H1 (cell line): ENCODE measurements at regions not wholly inside any gene's neighbourhood (a gene's known extent, or its start where the extent isn't known, plus 50 kb on each side); places are given as distances from the start of the nearest gene placed in this dataset.

Experiments used
- CTCF ChIA-PET: fragments of 300-600 bp; sonication (Branson Sonifier 250); formaldehyde crosslinking; loops from one replicate; lab custom pipeline; 2021; ENCODE audit not compliant: partially characterized antibody; lab: Charles Lee
- POLR2A ChIA-PET: fragments of 300-600 bp; sonication (Branson Sonifier 250); formaldehyde crosslinking; loops from one replicate; lab custom pipeline; 2021; ENCODE audit warnings: inconsistent platforms; ENCODE audit not compliant: partially characterized antibody; lab: Charles Lee
- DNase-seq, 2 experiments: peaks; one replicate each; pipeline versions ENCODE4 v3.0.0 to v3.0.0-alpha.2; 2010 to 2022; ENCODE audit warnings: low spot score in 2 of 2, low read depth in 1 of 2, mixed read lengths in 1 of 2
- FAIRE-seq: peaks from 2 replicates; lab custom pipeline; 2011; peaks lifted over from hg19 to GRCh38; lab: Jason Lieb, UNC
- H2AFZ ChIP-seq: 2 replicates; pipeline ENCODE4 v1.8.1; 2012; ENCODE audit warnings: low read length, inconsistent platforms
- H2AK5ac ChIP-seq: 2 replicates; pipeline ENCODE4 v1.6.1; 2013; ENCODE audit warnings: low read depth, low read length
- H2BK120ac ChIP-seq: replicated peaks from 2 replicates; pipeline ENCODE3; 2013; ENCODE audit warnings: low read depth, low read length, inconsistent platforms
- H2BK12ac ChIP-seq: 2 replicates; pipeline ENCODE4 v1.6.1; 2013; ENCODE audit warnings: low read depth, low read length
- H2BK15ac ChIP-seq: 2 replicates; pipeline ENCODE4 v1.6.1; 2013; ENCODE audit warnings: low read length
- H2BK20ac ChIP-seq: 2 replicates; pipeline ENCODE4 v1.6.1; 2013; ENCODE audit warnings: low read length
- H2BK5ac ChIP-seq: 2 replicates; pipeline ENCODE4 v1.6.1; 2013; ENCODE audit warnings: low read depth, low read length
- H3K14ac ChIP-seq: 2 replicates; pipeline ENCODE4 v1.6.1; 2013; ENCODE audit warnings: inconsistent platforms; ENCODE audit not compliant: insufficient read length
- H3K18ac ChIP-seq: 2 replicates; pipeline ENCODE4 v1.6.1; 2013; ENCODE audit warnings: low read length; ENCODE audit errors: extremely low read depth
- H3K23ac ChIP-seq: 2 replicates; pipeline ENCODE4 v1.6.1; 2013; ENCODE audit warnings: inconsistent platforms; ENCODE audit not compliant: insufficient read length
- H3K23me2 ChIP-seq: 2 replicates; pipeline ENCODE4 v1.6.1; 2013; ENCODE audit warnings: low read depth, low read length
- H3K27ac ChIP-seq: 2 replicates; pipeline ENCODE4 v1.6.1; 2011; ENCODE audit warnings: low read depth, low read length, inconsistent platforms
- H3K27me3 ChIP-seq, 4 experiments: replicated peaks in 1 of 4; 1 replicate in 1 of 4; 2 replicates in 3 of 4; pipeline versions ENCODE4 v1.6.1 to v1.8.1; 2011 to 2013; ENCODE audit warnings: low read length in 3 of 4, mild to moderate bottlenecking in 3 of 4, inconsistent platforms in 2 of 4, mixed read lengths in 2 of 4, moderate library complexity in 1 of 4; ENCODE audit not compliant: control insufficient read depth in 3 of 4, insufficient read depth in 3 of 4; ENCODE audit errors: extremely low read depth in 1 of 4
- H3K36me3 ChIP-seq, 4 experiments: 2 replicates each; pipeline versions ENCODE4 v1.6.1 to v1.8.1; 2011 to 2013; ENCODE audit warnings: mild to moderate bottlenecking in 4 of 4, low read length in 3 of 4, moderate library complexity in 2 of 4, control low read depth in 1 of 4, inconsistent platforms in 1 of 4; ENCODE audit not compliant: insufficient read depth in 4 of 4, control insufficient read depth in 2 of 4
- H3K4ac ChIP-seq: replicated peaks from 2 replicates; pipeline ENCODE3; 2013; ENCODE audit warnings: low read length, low read depth, mixed read lengths, inconsistent platforms; ENCODE audit not compliant: insufficient read length
- H3K4me1 ChIP-seq, 4 experiments: replicated peaks in 1 of 4; 1 replicate in 1 of 4; 2 replicates in 3 of 4; pipeline versions ENCODE4 v1.6.1 to v1.8.1; 2011 to 2013; ENCODE audit warnings: low read length in 3 of 4, inconsistent platforms in 2 of 4, mixed read lengths in 1 of 4; ENCODE audit not compliant: insufficient read depth in 4 of 4, control insufficient read depth in 3 of 4
- H3K4me2 ChIP-seq, 2 experiments: 2 replicates each; pipeline versions ENCODE4 v1.6.1 to v1.8.1; 2011 to 2013; ENCODE audit warnings: low read depth in 2 of 2, low read length in 2 of 2, control low read depth in 1 of 2, inconsistent platforms in 1 of 2, mild to moderate bottlenecking in 1 of 2; ENCODE audit not compliant: insufficient read depth in 1 of 2
- H3K4me3 ChIP-seq, 4 experiments: fragments of 200-600, 300-600 bp in 1 of 4; sonication (generic), shearing (Covaris generic), sonication (Bioruptor Twin) in 1 of 4; 2 replicates each; pipeline versions ENCODE4 v1.5.1 to v1.8.1; 2011 to 2016; ENCODE audit warnings: low read length in 4 of 4, low read depth in 3 of 4, control low read depth in 2 of 4, inconsistent platforms in 2 of 4, mild to moderate bottlenecking in 2 of 4, mixed read lengths in 1 of 4, moderate library complexity in 1 of 4; ENCODE audit not compliant: insufficient read depth in 2 of 4; ENCODE audit errors: extremely low read depth in 1 of 4
- H3K56ac ChIP-seq: replicated peaks from 2 replicates; pipeline ENCODE3; 2013; ENCODE audit warnings: low read depth, mild to moderate bottlenecking, mixed read lengths, low read length, inconsistent platforms; ENCODE audit not compliant: insufficient read length
- H3K79me1 ChIP-seq: 2 replicates; pipeline ENCODE4 v1.6.1; 2013; ENCODE audit warnings: low read depth, low read length, control low read depth
- H3K79me2 ChIP-seq, 2 experiments: 2 replicates each; pipeline versions ENCODE4 v1.6.1 to v1.8.1; 2012 to 2013; ENCODE audit warnings: low read length in 2 of 2, mild to moderate bottlenecking in 2 of 2, inconsistent platforms in 1 of 2; ENCODE audit not compliant: insufficient read depth in 2 of 2, control insufficient read depth in 1 of 2
- H3K9ac ChIP-seq, 4 experiments: replicated peaks in 1 of 4; 1 replicate in 1 of 4; 2 replicates in 3 of 4; pipeline versions ENCODE4 v1.6.1 to v1.8.1; 2011 to 2013; ENCODE audit warnings: low read depth in 3 of 4, low read length in 3 of 4, control low read depth in 2 of 4, mild to moderate bottlenecking in 2 of 4, moderate library complexity in 2 of 4, inconsistent platforms in 1 of 4; ENCODE audit errors: extremely low read depth in 1 of 4
- H3K9me3 ChIP-seq, 2 experiments: 2 replicates each; pipeline versions ENCODE4 v1.6.1 to v1.8.1; 2012 to 2013; ENCODE audit warnings: mild to moderate bottlenecking in 2 of 2, moderate library complexity in 2 of 2, control low read depth in 1 of 2, inconsistent platforms in 1 of 2, low read depth in 1 of 2, low read length in 1 of 2, mixed read lengths in 1 of 2; ENCODE audit not compliant: insufficient read depth in 2 of 2
- H4K20me1 ChIP-seq, 2 experiments: replicated peaks in 1 of 2; 2 replicates each; pipeline versions ENCODE3 to v1.8.1; 2011 to 2013; ENCODE audit warnings: inconsistent platforms in 2 of 2, low read length in 2 of 2, mild to moderate bottlenecking in 1 of 2; ENCODE audit not compliant: insufficient read depth in 2 of 2, control insufficient read depth in 1 of 2
- H4K5ac ChIP-seq: 2 replicates; pipeline ENCODE4 v1.6.1; 2013; ENCODE audit warnings: low read length, low read depth, mixed read lengths, inconsistent platforms; ENCODE audit not compliant: insufficient read length
- H4K8ac ChIP-seq: 2 replicates; pipeline ENCODE4 v1.8.0; 2013; ENCODE audit warnings: mild to moderate bottlenecking, moderate library complexity, low read length, inconsistent platforms; ENCODE audit not compliant: insufficient read depth; ENCODE audit errors: extremely low read depth
- H4K91ac ChIP-seq: replicated peaks from 2 replicates; pipeline ENCODE3; 2013; ENCODE audit warnings: low read length, mixed read lengths, inconsistent platforms; ENCODE audit not compliant: insufficient read length
- HDAC2 ChIP-seq, 2 experiments: fragments of 300-600 bp in 1 of 2; sonication (generic) in 1 of 2; IDR thresholded peaks; 2 replicates each; pipeline ENCODE4 v1.6.1; 2011 to 2012; ENCODE audit warnings: low read depth in 2 of 2, low read length in 2 of 2, mild to moderate bottlenecking in 2 of 2, moderate library complexity in 2 of 2, borderline replicate concordance in 1 of 2, inconsistent platforms in 1 of 2
- KDM4A ChIP-seq: IDR thresholded peaks from one replicate; pipeline ENCODE4 v1.7.1; 2012; ENCODE audit warnings: low read depth, mild to moderate bottlenecking, moderate library complexity, low read length, inconsistent platforms; ENCODE audit not compliant: severe bottlenecking
- POLR2A ChIP-seq, 2 experiments: IDR thresholded peaks; 1 replicate in 1 of 2; 2 replicates in 1 of 2; pipeline ENCODE4 v1.6.1; 2011; ENCODE audit warnings: low read depth in 2 of 2, low read length in 2 of 2, mild to moderate bottlenecking in 2 of 2; ENCODE audit errors: control extremely low read depth in 1 of 2
- RXRA ChIP-seq: IDR thresholded peaks from 2 replicates; pipeline ENCODE4 v1.6.1; 2011; ENCODE audit warnings: low read depth, mild to moderate bottlenecking, low read length, moderate library complexity; ENCODE audit not compliant: insufficient read depth
- SIRT6 ChIP-seq: IDR thresholded peaks from one replicate; pipeline ENCODE4 v1.7.1; 2012; ENCODE audit warnings: low read length, inconsistent platforms
- SP1 ChIP-seq: IDR thresholded peaks from 2 replicates; pipeline ENCODE4 v1.6.1; 2011; ENCODE audit warnings: low read depth, low read length
- SP4 ChIP-seq: IDR thresholded peaks from 2 replicates; pipeline ENCODE4 v1.6.1; 2012; ENCODE audit warnings: low read length, inconsistent platforms
- SRF ChIP-seq: IDR thresholded peaks from 2 replicates; pipeline ENCODE4 v1.6.1; 2011; ENCODE audit warnings: mild to moderate bottlenecking, low read depth, low read length, moderate library complexity
- TAF1 ChIP-seq: IDR thresholded peaks from 2 replicates; pipeline ENCODE4 v1.6.1; 2011; ENCODE audit warnings: mild to moderate bottlenecking, low read depth, low read length
- WGBS, 2 experiments: shearing (Covaris generic) in 1 of 2; methylation state at CpG; one replicate each; pipeline versions ENCODE4 v1.1.6 to v1.1.7; 2013 to 2015; ENCODE audit warnings: low lambda C conversion rate in 2 of 2, mixed read lengths in 2 of 2, inconsistent platforms in 1 of 2, low coverage in 1 of 2, missing lambda C conversion rate in 1 of 2; ENCODE audit not compliant: insufficient replicate concordance in 2 of 2, insufficient coverage in 1 of 2, insufficient read length in 1 of 2; ENCODE audit errors: extremely low coverage in 1 of 2, missing lambda C conversion rate in 1 of 2; 5-methylcytosine and 5-hydroxymethylcytosine counted together
- TF ChIP-seq, protein P1 (sequence below), 3 experiments: IDR thresholded peaks; 1 replicate in 2 of 3; 2 replicates in 1 of 3; pipeline versions ENCODE4 v1.5.1 to v1.6.1; 2011; ENCODE audit warnings: low read length in 3 of 3, mild to moderate bottlenecking in 3 of 3, inconsistent platforms in 2 of 3, low read depth in 1 of 3, moderate library complexity in 1 of 3; ENCODE audit not compliant: insufficient read depth in 1 of 3; ENCODE audit errors: control extremely low read depth in 1 of 3

DNA sequence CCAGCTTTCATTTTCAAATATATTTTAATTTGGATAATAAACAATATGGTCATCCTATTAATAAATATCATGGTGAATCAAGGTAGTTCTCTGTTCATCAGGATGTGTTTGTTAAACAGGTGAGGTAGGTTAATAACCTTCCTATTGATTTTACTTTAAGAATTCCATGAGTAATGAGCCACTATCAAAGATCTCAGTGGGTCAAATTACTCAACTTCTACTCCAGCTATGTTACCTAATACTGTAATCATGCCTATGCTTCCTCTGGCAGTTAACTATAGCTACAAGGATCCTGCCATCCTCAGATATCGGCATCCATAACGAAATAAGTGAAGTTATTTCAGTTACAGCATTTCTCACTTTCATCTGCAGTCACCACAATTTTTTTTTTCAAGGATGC lies 289.6 kb upstream of the SLC8A1 start:
- no peak overlapping the region for H3K23ac ChIP-seq
- no peak overlapping the region for H3K27ac ChIP-seq
- no peaks in the 10 kb centered on the region for H3K79me1 ChIP-seq
- H3K79me2 ChIP-seq, result no peaks in the 10 kb centered on the region
- H2BK120ac ChIP-seq, result no peak overlapping the region
- H3K27me3 ChIP-seq, result no peaks in the 10 kb centered on the region
- H3K9ac ChIP-seq, result no peak overlapping the region
- H2BK15ac ChIP-seq, result no peak overlapping the region
- H3K9me3 ChIP-seq, result no peaks in the 10 kb centered on the region
- H4K5ac ChIP-seq, result no peak overlapping the region
- H3K36me3 ChIP-seq, result no peaks in the 10 kb centered on the region
- H2BK12ac ChIP-seq, result no peak overlapping the region
- TF ChIP-seq RXRA, result no peak
- TF ChIP-seq, protein P1, sequence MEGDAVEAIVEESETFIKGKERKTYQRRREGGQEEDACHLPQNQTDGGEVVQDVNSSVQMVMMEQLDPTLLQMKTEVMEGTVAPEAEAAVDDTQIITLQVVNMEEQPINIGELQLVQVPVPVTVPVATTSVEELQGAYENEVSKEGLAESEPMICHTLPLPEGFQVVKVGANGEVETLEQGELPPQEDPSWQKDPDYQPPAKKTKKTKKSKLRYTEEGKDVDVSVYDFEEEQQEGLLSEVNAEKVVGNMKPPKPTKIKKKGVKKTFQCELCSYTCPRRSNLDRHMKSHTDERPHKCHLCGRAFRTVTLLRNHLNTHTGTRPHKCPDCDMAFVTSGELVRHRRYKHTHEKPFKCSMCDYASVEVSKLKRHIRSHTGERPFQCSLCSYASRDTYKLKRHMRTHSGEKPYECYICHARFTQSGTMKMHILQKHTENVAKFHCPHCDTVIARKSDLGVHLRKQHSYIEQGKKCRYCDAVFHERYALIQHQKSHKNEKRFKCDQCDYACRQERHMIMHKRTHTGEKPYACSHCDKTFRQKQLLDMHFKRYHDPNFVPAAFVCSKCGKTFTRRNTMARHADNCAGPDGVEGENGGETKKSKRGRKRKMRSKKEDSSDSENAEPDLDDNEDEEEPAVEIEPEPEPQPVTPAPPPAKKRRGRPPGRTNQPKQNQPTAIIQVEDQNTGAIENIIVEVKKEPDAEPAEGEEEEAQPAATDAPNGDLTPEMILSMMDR (IDR thresholded peaks at IDR 0.05; ENCODE audit: control extremely low read depth in 1 of 3, insufficient read depth in 1 of 3, low read depth in 1 of 3, low read length in 3 of 3), result no peak
- TF ChIP-seq HDAC2 (IDR thresholded peaks at IDR 0.05; ENCODE audit: borderline replicate concordance in 1 of 2, low read depth in 2 of 2, low read length in 2 of 2), result no peak
- no peak for TF ChIP-seq SRF
- TF ChIP-seq SP1, result no peak
- TF ChIP-seq KDM4A, result no peak
- TF ChIP-seq SP4, result no peak
- no peak for TF ChIP-seq POLR2A (IDR thresholded peaks at IDR 0.05; ENCODE audit: control extremely low read depth in 1 of 2, low read depth in 2 of 2, low read length in 2 of 2)
- no peak for TF ChIP-seq SIRT6
- no peak for TF ChIP-seq TAF1
- 89% methylated on average over 2 of the region's 2 CpGs; no CpG with 5 or more reads in 1 of the 2 experiments for WGBS, 2 experiments
- no peaks in the 10 kb centered on the region for H3K23me2 ChIP-seq
- CTCF ChIA-PET, result interaction anchor here (1.1 kb wide), 1 partner anchor 821 kb away, joined by 4 read pairs; no protein-coding TSS in a partner anchor
- H3K4me3 ChIP-seq, result no peak overlapping the region
- no peak overlapping the region for H2AK5ac ChIP-seq
- H2BK5ac ChIP-seq, result no peak overlapping the region
- H3K14ac ChIP-seq, result no peak overlapping the region
- H4K8ac ChIP-seq, result no peak overlapping the region
- no peak overlapping the region for H3K4ac ChIP-seq
- no peak overlapping the region for H2AFZ ChIP-seq
- no peaks in the 10 kb centered on the region for H3K4me1 ChIP-seq
- H4K91ac ChIP-seq, result no peak overlapping the region
- FAIRE-seq (no peak), DNase-seq (no peak)
- no peaks in the 10 kb centered on the region for H4K20me1 ChIP-seq
- no peak overlapping the region for H3K56ac ChIP-seq
- POLR2A ChIA-PET, result no interaction called here
- no peak overlapping the region for H3K4me2 ChIP-seq
- no peak overlapping the region for H3K18ac ChIP-seq
- no peak overlapping the region for H2BK20ac ChIP-seq
